T1000 (cell line): ENCODE measurements at regions not wholly inside any gene's neighbourhood (a gene's known extent, or its start where the extent isn't known, plus 50 kb on each side); places are given as distances from the start of the nearest gene placed in this dataset.

ENCODE experiments used
- DNase-seq: peaks from one replicate; lab custom pipeline; 2025; ENCODE audit warnings: mixed read lengths; lab: John Stamatoyannopoulos, UW

- no peak for DNase-seq
Observed at GRCh38 chrX:16496175-16496574, 153.8 kb upstream of the S100G start.

DNA sequence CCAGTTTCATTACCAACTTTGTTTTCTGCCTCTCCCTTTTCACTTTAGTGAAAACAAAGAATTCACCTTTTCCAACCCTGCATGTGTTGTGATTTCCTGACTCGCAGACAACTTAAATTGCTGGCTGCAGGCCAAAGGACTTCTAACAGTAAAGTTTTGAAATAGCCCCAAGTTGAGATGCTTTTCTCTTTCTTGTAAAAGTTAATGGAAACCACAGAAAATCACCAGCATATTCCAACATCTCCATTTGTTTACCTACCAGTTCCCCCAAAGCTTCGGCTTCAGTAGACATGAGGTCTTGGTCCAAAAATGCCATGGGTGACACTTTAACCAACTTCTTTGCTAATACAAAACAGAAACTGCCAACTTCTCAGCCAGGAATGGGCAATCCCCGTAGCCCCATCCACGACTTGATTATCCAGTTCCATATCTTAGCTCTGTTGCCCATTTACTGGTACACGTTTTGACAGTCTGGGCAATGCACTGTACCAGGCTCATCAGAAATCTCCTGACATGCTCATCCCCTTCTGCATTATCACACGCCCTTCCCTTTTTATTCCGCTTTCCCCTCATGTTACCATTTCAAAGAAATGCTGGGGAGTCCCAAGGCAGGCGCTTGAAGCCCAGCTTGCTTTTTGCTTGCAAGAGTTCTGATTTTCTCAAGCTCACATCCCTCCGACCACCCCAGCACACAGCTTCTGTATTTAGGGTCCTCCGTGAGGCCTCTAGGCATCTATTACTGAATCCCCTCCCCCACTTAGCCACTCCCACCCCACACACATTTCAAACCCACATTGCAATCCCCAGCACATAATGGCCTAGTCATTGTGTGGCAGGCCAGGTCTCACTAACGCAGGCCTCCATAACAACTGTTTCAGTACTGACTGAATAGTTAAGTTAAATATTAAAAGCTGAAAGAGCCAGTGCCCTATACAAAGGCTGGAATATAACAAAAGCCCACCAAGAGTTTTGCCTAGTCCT is 137.9 kb upstream of the S100G start:
- DNase-seq = no peak

DNA sequence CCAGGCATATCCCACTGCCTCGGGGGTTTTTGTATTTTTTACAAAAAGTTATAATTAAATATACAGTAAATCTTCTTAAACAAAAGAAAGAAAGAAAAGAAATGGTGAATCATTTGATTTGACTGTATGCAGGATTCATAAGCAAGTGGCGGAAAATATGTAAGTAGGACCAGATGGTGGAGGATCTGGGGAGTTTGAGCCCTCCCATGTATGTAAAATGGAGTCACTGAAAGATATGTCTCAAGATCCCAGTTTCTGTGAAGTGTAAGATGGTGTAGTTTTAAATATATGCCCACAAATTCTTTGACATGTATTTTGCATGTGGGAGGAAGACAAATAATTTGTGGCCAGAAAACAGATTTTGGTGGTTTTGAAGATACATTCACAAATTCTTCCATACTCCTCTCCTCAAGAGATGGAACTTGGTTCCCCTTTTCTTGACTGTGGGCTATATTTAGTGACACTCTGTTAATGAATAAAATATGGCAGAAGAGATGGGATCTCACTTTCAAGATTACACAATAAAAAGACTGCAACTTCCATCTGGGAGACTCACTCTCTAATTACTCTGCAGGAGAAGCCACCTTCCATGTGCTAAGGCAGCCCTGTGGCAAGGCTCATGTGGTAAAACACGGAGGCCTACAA is 133.6 kb upstream of the S100G start:
- DNase-seq = no peak

- no peak for DNase-seq
Observed at GRCh38 chrX:16517039-16517605, 132.8 kb upstream of the S100G start.

DNA sequence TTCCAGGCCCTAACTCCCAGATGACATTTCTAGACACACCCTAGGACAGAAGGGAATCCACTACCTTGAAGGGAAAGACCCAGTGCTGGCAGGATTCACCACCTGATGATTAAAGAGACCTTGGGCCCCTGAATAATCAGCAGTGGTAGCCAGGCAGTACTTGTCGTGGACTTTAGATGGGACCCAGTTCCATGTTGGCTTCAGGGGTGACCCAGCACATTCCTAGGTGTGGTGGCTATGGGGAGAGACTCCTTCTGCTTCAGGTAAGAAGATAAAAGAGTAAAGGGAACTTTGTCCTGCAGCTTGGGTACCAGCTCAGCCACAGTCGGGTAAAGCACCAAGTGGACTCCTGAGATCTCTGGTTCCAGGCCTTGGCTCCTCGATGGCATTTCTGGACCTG is 131.8 kb upstream of the S100G start:
- DNase-seq = no peak

GRCh38 chrX:16524316-16524715 is 125.6 kb upstream of the S100G start:
- no peak for DNase-seq

- DNase-seq = no peak
Observed at GRCh38 chrX:16526003-16526402, 124.0 kb upstream of the S100G start.

GRCh38 chrX:16528620-16529019 is 121.3 kb upstream of the S100G start:
- no peak for DNase-seq
